Stimulated activated naive CD4-positive, alpha-beta T cell treated with Interleukin-2 at 50 U/mL for 16 hours (primary cell): ENCODE measurements at regions not wholly inside any gene's neighbourhood (a gene's known extent, or its start where the extent isn't known, plus 50 kb on each side); places are given as distances from the start of the nearest gene placed in this dataset.

Experiments used
- DNase-seq: peaks from one replicate; lab custom pipeline; 2025; lab: John Stamatoyannopoulos, UW

DNA sequence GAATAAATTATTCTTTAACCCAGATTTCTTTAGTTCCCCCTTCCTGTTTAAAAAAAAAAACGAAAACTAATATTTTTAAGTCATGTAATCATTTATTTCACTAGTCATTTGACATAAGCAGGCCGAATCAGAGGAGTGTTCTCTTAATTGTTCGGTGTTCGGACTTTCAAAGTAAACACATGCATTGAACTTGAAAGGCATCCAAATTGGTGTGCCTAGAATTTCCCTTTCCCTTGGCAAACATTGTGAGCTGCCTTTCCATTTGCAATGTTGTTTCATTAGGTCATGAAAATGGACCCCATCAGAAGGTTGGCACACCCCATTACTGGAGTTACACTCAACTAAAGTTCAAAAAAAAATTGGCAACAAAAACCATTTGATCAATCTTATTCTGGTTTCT is 283.0 kb upstream of the MARCKS start:
- no peak for DNase-seq

DNA sequence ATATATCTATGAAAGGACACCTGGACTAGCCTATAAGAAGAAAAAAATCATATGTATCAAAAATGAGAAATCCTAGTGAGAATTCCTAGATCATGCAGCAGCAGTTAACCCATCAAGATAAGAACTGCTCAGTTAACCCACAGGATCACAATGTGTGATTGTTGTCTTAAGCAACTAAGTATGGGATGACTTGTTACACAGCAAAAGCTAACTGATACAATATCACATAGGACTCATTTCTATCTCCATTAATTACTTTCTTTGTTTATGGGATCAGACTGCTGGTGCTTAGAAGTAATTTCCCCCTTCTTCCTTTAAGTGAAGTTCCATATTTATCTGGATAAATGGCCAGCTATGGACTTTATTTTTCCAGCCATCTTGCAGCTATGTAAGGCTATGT is 280.8 kb upstream of the MARCKS start:
- no peak for DNase-seq

DNA sequence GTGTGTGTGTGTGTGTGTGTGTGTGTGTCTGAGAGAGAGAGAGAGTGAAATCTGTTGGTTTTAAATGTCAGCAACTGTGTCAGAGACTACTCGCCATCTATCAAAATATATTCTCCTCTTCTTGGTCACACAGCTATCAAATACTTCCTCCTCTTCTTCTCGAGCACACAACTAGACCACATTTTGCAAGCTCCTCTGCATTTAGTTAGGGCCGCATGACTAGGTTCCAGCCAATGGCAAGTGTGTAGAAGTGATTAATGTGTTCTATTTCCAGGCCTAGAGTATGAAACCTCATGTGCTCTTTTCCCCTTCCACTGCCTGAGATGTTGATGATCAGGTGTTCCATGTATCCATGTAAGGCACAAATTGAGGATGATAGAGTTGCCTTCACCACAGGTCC is 278.5 kb upstream of the MARCKS start:
- DNase-seq = no peak

DNA sequence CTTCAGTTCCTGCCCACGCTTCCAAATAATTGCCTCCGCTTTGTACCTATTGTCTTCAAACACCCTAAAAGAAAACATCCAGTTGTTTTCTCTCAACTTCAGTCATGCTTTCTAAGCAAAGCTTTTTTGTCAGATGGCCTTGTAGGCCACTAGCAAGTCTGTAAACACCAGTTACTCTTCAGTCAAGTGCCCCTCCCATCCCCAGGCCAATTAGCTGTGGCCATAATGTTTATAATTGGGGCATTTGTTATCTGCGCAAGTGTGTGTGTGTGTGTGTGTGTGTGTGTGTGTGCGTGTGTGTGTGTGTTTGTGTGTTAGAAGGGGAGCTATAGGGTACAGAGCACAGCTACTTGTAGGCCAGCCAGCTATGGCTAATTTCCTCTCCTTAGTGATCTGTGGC is 272.4 kb upstream of the MARCKS start:
- no peak for DNase-seq

DNA sequence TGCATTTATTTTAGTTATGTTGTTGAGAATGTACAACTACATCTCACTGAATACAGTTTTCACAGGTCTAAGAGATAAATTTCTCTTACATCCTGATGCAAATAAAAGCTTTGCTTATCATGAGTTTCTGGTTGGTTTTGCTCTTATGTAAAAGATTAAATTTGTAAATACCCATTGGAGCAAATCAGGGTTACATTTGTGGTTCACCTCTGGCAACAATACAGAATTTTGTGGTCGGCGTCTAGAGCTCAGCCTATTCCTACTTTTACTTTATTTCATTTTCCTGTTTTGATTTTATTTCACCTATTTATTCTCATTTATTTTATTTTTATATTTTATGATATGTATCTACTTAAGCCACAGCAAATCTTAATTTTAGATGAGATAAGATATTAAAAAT is 271.9 kb upstream of the MARCKS start:
- DNase-seq = no peak

DNA sequence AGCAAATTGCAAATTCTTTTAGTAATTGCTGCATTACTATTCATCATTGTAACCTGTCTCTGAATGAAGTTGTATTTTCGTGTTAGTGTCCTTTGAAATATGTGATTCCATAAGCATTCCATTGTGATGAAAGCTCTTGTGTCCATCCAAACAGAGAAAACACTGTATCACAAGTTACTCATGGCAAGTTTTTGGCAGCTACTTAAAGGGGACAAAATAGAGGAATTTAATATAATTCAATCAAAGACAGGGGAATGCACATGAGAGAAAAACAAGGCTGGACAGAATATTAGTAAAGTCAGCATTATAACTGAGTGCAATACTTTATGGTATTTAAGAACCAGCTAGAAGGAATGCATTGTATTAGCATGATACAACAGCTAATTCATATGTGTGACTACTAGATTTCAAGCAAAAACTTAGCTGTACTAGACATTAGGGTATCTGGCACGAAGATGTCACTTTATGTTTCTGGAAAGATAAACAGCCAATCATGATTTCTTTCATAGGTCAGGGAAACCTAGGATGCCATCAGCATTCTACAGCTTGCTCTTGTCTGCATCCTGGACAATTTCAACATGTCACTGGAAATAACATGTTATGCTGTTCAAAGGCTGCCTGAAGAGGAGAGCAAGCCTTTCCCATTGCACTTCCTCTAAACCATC is 270.6 kb upstream of the MARCKS start:
- DNase-seq = no peak

DNA sequence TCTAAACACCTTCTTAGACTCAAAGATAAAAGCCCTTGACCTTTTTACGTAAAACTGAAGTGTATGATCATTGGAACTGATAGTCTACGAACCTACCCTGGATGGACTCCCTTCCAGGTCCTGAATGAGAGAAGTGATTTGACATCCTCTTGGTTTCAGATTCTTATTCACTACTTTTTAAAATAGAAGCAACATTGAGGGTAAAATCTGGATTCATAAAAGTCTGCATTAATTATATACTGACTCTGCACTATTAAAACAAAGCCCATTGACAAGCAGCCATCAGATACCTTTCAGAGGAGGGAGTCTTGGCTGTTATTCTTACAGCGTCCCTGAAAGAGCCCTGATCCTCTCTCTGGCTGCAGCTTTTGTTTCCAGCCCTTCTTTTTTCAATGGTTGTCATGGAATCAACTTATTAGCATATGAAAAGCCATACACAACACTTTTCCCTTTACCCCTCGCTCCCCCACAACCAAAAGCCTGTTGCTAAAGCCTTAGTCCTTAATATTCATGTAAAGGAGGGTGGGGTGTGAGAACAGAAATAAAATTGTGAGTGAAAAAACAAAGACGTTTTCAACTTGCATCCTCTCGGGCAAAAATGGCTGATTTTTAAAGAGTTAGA is 270.0 kb upstream of the MARCKS start:
- no peak for DNase-seq

DNA sequence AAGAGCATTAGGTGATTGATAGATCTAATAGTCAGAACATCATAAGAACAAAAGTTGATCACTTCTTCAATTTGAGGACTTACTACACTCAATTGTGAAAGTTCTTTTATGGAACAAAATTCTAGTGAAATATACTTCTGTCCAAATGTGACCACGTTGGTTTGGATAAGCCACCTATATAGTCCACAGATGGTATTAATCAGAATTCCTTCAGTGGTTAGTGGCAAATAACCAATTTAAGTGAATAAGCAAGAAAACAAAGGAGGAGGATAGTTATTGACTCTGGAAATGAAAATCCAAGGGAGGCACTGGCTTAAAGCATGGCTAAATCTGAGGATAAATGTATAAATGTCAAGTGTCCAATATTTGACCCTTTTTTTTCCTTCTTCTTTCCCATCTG is 268.5 kb upstream of the MARCKS start:
- DNase-seq = no peak

DNA sequence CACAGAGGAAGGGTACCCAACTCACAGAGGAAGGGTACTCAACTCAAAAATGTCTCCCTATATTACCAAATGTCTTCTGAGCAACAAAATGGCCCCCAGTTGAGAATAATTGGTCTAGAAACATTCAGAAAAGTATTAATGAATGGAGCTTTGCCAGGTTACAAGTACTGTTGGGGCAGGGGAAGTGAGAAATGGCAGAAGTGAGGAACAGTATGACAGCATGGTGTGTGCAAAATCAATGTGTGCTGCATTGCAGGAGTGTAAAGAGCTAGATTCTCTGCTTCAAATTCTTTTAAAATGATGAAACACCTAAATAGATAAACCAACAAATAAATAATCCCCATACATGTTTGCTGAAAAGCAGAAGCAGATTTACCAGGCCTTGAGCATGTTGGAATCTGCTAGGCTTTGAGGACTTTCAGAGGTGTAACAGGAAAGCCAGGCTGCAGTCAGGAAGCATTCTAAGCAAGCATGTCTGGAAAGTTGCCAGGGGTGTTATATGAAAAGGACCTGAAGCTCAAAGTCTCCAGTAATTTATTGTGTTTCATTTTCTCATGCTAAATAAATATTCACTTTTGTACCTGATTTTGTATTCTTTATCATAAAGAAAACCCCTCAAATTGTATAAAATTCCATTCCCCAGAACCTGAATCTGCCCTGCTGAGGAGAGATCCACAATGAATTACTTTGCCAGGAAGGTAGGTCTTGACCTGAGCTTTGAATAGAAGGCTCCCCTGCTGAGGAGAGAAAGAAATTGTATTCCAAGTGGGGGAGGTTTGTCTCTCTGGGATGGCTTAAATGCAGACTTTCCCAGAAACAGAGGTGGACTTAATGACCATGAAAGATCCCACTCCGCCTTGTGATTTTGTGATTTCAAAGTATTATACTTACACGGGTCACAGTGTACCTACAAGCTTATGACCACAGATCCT is 265.0 kb upstream of the MARCKS start:
- DNase-seq = no peak

DNA sequence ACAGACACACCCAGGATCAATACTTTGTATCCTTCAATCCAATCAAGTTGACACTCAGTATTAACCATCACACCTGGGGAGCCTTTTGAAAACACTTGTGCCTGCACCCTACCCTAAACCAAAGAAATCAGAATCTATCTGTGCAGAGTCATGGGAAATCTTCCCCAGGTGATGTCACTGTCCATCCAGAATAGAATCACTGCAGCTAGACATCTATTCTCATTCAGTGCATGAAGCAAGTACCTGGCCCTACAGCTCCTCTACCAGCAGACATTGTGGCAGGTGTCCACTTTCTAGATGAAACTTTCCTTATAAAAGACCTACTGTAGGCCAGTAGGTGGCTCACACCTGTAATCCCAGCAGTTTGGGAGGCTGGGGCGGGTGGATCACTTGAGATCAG is 262.4 kb upstream of the MARCKS start:
- no peak for DNase-seq

DNA sequence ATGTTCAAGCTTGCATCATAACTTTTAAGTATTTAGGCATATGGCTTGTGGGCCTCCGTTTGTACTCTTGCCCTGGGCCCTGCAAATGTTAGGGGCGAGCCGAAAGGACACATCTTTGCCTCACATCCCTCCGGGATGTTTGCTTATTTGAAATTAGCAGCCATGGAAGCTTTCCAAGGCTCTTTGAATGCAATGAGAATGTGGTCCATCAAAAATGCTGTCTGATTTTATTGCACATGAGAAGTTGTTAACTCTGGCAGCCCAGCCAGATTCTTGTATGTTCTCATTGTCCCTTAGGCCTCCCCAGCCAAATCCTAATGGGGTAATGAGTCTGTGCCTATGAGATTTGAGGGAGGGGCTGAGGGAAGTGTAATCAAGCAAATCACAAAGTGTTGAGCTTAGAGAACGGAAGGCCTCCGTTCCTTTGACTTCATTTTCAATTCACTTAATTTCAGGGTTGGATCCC is 261.2 kb upstream of the MARCKS start:
- DNase-seq = no peak

DNA sequence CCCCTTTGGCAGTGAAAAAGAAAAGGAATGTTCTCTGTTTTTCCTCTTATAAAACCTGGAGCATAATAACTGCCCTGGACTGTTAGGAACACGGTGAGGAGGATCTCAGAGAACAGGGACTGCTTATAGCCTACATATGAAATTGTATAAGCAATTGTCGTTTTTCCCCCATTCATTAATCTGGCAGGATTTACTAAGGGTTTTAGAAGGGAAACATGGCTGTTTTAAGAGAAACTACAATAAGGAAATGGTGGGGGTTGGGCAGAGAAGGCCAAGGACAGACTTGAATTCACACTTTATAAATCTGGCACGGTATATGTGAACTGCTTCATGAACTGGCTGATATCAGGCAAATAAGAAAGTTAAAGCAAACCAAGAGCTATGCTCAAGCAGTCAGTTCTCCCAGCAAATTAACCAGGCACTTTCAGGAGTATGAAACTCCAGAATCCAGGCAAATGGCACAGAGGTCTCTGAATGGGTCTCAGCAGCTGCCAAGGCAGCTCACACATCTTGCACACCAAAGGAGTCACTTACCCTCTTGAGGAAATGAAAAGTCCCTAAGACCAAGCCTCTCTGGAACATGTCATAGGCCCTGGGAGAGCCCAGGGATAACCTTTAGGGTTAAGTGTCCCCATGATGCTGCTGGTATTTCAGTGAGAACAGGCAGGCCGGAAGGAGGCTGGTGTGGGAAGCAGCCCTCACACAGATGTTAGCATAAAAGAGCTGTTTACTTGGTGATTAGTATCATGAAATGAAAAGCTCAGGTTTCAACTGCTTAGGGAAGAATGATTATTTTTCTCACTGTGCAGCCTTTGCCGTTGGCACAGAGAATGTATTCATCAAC is 260.5 kb upstream of the MARCKS start:
- DNase-seq = no peak

DNA sequence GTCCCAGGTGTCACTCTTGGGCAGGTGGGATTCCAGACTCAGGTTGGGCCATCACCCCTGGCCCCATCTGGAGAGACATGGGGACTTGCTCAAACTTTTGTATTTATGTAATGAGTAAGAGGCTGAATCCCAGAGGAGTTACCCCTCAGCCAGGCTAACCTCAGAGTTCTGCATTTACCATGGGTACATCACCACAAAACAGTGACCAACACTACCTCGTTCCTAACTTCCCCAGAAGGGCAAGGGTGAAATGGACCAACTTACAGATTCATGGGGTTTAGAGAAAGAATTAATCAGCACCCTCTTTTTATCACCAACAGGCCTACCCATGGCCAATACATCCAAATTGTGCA is 259.9 kb upstream of the MARCKS start:
- DNase-seq = no peak

DNA sequence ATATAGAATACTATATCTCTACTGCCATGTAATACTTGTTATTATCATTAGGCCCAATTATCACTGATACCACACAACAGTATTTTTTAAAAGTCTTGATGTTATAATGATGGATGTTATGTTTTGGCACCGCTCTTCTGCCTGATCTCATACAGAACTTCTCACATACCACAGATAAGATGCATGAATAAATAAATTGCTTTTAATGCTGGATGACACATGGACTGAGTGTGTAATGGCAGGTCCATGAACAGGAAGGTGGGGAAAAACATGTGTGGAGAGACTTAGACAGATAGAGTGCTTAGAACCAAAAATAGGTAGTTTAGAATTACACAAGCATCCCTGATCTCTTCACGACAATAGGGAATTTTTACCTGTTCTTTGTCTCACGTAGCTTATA is 258.4 kb upstream of the MARCKS start:
- no peak for DNase-seq

DNA sequence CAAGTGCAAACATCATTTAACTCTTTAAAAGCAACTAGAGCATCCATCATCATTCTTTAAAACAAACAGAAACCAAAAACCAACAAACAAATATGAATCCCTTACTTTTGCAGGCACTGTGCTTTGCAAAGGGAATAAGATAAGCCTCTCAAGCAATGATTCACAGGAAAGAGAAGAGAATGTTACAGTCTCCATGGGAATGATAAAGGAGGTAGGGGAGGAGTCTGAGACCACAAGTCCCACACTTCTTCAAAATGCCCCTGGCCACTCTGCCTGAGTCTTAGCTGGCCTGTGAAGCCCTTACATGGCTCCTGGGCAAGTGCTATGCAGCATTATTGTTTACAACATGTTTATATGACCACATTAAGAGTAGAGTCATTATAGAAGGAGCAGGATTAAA is 257.7 kb upstream of the MARCKS start:
- no peak for DNase-seq

DNA sequence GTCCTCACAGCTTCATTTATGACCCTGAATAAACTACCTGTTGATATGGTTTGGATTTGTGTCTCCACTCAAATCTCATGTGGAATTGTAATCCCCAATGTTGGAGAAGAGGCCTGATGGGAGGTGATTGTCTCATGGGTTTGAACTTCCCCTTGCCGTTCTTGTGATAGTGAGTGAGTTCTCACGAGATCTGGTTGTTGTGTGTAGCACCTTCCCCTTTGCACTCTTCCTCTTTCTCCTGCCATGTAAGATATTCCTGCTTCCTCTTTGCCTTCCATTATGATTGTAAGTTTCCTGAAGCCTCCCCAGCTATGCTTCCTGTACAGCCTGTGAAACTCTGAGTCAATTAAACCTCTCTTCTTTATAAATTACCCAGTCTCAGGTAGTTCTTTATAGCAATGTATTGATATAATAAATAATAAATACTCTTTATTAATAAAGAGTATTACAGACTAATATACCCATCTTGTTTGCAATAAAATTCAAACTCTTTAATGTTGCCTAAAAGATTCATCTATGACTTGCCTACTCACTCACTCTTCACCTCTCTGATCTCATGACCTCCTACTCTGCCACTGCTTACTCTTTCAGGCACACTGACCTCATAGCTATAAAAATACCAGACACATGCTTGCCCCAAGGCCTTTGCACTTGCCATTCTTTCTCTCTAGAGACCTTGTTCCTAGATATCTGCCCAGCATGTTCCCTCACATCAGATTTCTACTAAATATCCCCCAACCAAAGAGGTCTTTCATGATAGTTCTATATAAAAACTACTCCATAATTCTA is 256.4 kb upstream of the MARCKS start:
- no peak for DNase-seq

DNA sequence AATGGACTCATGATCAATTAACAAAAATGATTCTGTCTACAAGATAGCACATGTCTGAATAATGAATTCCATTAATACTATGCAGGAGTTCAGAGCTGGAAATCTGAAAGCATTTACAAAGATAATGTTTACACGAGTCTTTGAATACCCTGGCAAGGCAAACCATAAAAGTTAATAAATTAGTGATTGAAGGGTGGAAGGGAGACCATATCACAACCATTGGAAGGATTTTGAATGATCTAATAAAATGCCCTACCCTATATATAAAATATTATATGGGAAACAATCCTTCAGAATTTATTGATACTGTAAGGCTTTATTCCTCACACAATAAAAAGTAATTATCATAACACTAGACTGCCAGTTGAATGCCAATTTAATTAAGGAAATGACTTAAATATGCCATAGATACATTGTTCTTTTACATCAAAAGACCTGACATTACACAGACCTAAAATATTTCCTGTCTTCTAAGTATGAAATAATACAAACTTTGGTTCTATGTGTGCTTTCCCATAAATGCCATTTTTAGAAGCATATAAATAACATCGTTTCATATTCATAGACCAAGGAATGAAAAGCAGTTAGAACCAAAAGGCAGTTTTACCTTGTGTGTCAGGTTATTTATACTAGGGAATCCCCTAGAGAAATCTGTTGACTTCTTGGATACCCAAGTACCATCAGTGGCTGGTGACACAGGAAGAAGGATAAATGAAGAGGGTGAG is 249.2 kb upstream of the MARCKS start:
- no peak for DNase-seq

DNA sequence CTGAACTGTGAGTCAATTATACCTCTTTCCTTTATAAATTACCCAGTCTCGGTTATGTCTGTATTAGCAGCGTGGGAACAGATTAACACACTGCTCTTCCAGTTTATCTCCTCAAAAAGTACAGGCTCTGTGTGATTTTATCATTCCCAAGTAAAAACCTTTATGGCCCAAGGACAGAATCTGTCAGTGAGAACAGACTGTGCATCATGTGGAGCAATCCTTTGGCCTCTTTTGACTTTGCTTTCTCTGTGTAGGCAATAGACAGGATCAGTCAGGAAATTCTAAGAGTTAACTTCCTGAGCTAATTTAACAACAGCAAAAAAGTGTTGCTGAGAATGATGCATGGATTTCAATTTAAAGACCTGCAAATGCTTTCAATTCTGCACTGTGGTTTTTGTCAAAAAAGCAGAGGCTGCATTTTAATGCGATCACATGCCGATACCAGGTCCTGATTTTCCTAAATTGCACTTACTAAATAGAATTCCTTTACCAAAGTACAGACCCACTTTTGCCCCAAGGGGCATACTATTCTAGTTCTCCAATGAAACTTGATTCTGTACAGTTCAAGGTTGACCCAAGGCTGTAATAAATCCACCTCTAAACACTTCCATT is 246.7 kb upstream of the MARCKS start:
- DNase-seq = no peak

DNA sequence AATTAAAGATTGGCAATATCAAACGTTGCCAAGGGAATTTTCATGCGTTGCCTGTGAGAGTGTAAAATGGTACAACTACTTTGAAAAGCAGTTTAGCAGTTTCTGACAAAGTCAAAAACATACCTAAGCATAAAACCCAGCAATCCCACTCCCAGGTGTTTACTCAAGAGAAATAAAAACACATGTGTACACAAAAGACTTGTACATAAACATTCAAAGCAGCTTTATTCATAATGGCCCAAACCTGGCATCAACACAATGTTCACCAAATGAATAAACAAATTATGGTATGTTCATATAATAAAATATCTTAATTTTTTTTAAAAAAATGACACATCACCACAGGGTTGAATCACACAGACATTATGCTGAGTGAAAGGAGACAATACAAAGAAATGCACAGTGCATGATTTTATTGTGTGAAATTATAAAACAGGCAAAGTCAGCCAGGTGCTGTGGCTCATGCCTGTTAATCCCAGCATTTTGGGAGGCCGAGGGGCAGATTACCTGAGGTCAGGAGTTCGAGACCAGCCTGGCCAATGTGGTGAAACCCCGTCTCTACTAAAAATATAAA is 240.4 kb upstream of the MARCKS start:
- no peak for DNase-seq

DNA sequence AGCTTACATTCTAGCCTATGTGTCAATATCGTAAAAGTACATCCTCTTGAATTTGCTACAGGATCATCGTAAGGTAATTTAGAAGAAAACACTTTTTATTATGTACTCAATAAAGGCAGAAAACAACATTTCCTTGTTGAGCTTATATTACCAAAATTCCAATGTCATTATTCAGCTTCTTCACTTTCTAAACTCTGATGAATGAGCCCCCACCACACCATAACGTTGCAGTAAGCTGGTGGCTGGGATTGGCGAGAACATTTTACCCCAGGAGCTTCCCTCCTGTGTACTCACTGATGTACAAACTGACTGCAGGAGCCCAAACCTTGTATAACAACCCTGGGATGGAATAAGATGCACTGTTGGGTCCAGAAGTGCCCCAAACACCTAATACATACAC is 238.1 kb upstream of the MARCKS start:
- no peak for DNase-seq
